Activated T-cell treated with anti-CD3 and anti-CD28 coated beads, Interleukin-2, amount 50 U/mL, for 72 hours (primary cell): ENCODE measurements at regions not wholly inside any gene's neighbourhood (a gene's known extent, or its start where the extent isn't known, plus 50 kb on each side); places are given as distances from the start of the nearest gene placed in this dataset.
A peak's percentile ranks its signal among the peaks of the same experiment; 100 is the strongest.
"Not testable (repeated sequence)": the region's sequence is repeated elsewhere in the genome, so short reads cannot be mapped to it uniquely, and the experiment has no call there.

ENCODE experiments used
- ATAC-seq, 2 donors: fragments of 150-1000 bp; cut with Tn5 transposase; replicated peaks in 1 of 2; 2 replicates each; pipeline ENCODE4 v1.10.0; 2021; ENCODE audit warnings: moderate library complexity in 2 of 2, mild to moderate bottlenecking in 1 of 2
- DNase-seq, 2 donors: peaks; one replicate each; pipeline ENCODE4 v3.0.0; 2021 to 2022; ENCODE audit warnings: mixed read lengths in 1 of 2
- H3K27ac Mint-ChIP-seq: one replicate; pipeline ENCODE4 v1.8.0; 2022; ENCODE audit warnings: mild to moderate bottlenecking, moderate library complexity, mixed read lengths
- H3K27me3 Mint-ChIP-seq: one replicate; pipeline ENCODE4 v1.8.0; 2022; ENCODE audit warnings: low read depth, mixed read lengths
- H3K36me3 Mint-ChIP-seq, 2 donors: one replicate each; pipeline ENCODE4 v1.8.0; 2022; ENCODE audit warnings: mixed read lengths in 2 of 2, mild to moderate bottlenecking in 1 of 2; ENCODE audit not compliant: insufficient read depth in 2 of 2
- H3K4me1 Mint-ChIP-seq: one replicate; pipeline ENCODE4 v1.8.0; 2022; ENCODE audit warnings: low read depth, mixed read lengths
- H3K4me3 Mint-ChIP-seq, 2 donors: one replicate each; pipeline ENCODE4 v1.8.0; 2022; ENCODE audit warnings: mild to moderate bottlenecking in 2 of 2, mixed read lengths in 2 of 2, moderate library complexity in 2 of 2
- H3K9me3 Mint-ChIP-seq, 2 donors: one replicate each; pipeline ENCODE4 v1.8.0; 2022; ENCODE audit warnings: mixed read lengths in 2 of 2

DNA sequence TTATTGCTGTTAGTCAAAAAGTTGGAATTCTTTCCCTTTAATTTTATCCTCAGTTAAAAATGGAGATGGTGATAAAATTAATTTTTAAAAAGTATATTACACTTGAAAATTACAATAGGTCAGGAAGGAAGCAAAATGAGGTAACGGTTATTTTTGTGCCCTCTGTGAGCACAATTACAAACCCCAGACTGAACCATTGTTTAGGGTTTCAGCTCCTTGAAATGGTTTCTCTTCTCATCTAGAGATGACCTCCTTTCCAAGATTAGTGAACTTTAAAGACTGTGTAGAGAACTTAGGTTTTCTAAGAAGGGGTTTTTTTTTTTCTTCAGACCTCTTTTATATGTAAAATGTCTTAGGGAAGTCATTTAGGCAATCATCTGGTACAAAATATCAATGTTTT is 126.2 kb upstream of the CHD1 start:
- H3K4me3 Mint-ChIP-seq, result no peak overlapping the region
- no peaks in the 10 kb centered on the region for H3K4me1 Mint-ChIP-seq
- H3K27ac Mint-ChIP-seq, result no peak overlapping the region
- ATAC-seq (no peak), DNase-seq (no peak)
- no peaks in the 10 kb centered on the region for H3K27me3 Mint-ChIP-seq
- H3K36me3 Mint-ChIP-seq, result no peaks in the 10 kb centered on the region
- H3K9me3 Mint-ChIP-seq, result no peaks in the 10 kb centered on the region

DNA sequence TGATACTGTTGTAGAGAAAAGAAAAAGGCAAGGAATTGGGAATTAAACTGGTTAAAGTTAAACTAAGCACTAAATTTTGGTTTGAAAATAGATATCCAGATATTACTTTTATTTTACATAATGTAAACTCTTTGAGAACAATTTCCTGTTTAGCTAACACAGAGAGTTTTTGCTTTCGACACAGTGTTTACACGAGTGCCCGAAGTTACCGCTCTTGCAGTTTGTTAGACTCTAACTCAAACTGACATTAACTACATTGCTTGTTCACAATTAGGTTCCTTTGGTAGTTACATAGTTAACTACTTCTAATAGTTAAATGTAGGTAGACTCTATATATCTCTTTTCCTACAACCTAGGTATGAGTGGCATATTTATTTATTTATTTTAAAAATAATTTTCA is 117.1 kb upstream of the CHD1 start:
- Mint-ChIP-seq H3K4me3 (no peak overlapping the region), H3K9me3 (peaks cover 2 to 5% of the 10 kb centered on the region in 2 donors), H3K27ac (no peak overlapping the region), H3K27me3 (no peaks in the 10 kb centered on the region), H3K4me1 (peaks cover 4% of the 10 kb centered on the region), H3K36me3 (peaks cover 6 to 11% of the 10 kb centered on the region in 2 donors)
- ATAC-seq, result no peak
- no peak for DNase-seq

DNA sequence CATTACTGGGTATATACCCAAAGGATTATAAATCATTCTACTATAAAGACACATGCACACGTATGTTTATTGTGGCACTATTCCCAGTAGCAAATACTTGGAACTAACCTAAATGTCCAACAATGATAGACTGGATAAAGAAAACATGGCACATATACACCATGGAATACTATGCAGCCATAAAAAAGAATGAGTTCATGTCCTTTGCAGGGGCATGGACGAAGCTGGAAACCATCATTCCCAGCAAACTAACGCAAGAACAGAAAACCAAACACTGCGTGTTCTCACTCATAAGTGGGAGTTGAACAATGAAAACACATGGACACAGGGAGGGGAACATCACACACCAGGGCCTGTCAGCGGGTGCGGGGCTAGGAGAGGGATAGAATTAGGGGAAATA is 114.5 kb upstream of the CHD1 start:
- not testable (repeated sequence) for H3K27ac Mint-ChIP-seq, H3K4me3 Mint-ChIP-seq, ATAC-seq, H3K27me3 Mint-ChIP-seq, DNase-seq, H3K4me1 Mint-ChIP-seq
- H3K36me3 Mint-ChIP-seq, result peaks cover 22 to 30% of the 10 kb centered on the region in 2 donors
- H3K9me3 Mint-ChIP-seq, result peaks cover 19 to 22% of the 10 kb centered on the region in 2 donors

DNA sequence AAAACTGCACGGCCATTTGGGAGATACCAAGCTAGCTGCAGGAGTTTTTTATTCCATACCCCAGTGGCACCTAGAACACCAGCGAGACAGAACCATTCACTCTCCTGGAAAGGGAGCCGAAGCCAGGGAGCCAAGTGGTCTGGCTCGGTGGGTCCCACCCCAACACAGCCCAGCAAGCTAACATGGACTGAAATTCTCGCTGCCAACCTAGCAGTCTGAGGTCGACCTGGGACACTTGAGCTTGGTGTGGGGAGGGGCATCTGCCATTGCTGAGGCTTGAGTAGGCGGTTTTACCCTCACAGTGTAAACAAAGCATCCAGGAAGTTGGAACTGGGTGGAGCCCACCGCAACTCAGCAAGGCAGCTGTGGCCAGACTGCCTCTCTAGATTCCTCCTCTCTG is 108.9 kb upstream of the CHD1 start:
- peak in 1 of 2 donors; percentile 36 for ATAC-seq
- peaks cover 17 to 23% of the 10 kb centered on the region in 2 donors for H3K9me3 Mint-ChIP-seq
- no peaks in the 10 kb centered on the region for H3K27me3 Mint-ChIP-seq
- no peak overlapping the region for H3K27ac Mint-ChIP-seq
- peaks cover 22 to 31% of the 10 kb centered on the region in 2 donors for H3K36me3 Mint-ChIP-seq
- no peak overlapping the region for H3K4me3 Mint-ChIP-seq
- DNase-seq, result peak; percentile 34 to 36
- H3K4me1 Mint-ChIP-seq, result peaks cover 32% of the 10 kb centered on the region

DNA sequence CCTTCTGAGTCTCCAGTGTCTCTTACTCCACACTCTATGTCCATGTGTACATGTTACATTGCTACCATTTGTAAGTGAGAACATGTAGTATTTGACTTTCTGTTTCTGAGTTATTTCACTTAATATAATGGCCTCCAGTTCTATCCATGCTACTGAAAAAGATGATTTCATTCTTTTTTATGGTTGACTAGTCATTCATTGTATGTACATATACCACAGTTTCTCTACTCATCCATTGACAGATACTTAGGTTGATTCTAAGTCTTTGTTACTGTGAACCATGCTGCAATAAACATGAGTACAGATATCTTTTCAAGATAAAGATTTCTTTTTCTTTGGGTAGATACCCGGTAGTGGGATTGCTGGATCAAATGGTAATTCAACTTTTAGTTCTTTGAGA is 107.1 kb upstream of the CHD1 start:
- Mint-ChIP-seq H3K4me3 (no peak overlapping the region), H3K36me3 (peaks cover 16 to 20% of the 10 kb centered on the region in 2 donors), H3K27me3 (no peaks in the 10 kb centered on the region), H3K9me3 (peaks cover 17 to 18% of the 10 kb centered on the region in 2 donors), H3K27ac (no peak overlapping the region), H3K4me1 (peaks cover 45% of the 10 kb centered on the region)
- ATAC-seq (peak; percentile 62 to 64), DNase-seq (no peak)

DNA sequence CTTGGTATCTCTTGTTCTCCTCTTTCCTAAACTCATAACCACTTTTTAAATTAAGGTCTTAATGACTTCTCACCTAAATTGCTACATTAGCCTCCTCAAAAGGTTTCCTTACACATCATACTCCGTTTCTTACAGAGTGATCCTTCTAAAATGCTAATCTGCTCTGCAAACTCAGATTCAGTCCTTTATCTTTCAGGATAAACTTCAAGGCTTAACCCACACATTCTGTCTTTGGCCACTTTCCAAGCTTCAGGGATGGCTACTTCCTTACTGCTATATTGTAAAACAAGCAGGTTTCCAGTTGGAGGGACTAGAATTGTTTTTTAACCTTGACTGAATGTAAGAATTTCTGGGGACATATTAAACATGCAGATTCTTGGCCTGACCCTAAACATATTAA is 105.5 kb upstream of the CHD1 start:
- Mint-ChIP-seq H3K27me3 (no peaks in the 10 kb centered on the region), H3K9me3 (peaks cover 8% of the 10 kb centered on the region in 2 donors), H3K4me3 (peak overlapping the region; percentile 85 to 96), H3K4me1 (peaks cover 53% of the 10 kb centered on the region), H3K27ac (peak overlapping the region; percentile 97), H3K36me3 (peaks cover 8 to 9% of the 10 kb centered on the region in 2 donors)
- DNase-seq (no peak), ATAC-seq (no peak)

DNA sequence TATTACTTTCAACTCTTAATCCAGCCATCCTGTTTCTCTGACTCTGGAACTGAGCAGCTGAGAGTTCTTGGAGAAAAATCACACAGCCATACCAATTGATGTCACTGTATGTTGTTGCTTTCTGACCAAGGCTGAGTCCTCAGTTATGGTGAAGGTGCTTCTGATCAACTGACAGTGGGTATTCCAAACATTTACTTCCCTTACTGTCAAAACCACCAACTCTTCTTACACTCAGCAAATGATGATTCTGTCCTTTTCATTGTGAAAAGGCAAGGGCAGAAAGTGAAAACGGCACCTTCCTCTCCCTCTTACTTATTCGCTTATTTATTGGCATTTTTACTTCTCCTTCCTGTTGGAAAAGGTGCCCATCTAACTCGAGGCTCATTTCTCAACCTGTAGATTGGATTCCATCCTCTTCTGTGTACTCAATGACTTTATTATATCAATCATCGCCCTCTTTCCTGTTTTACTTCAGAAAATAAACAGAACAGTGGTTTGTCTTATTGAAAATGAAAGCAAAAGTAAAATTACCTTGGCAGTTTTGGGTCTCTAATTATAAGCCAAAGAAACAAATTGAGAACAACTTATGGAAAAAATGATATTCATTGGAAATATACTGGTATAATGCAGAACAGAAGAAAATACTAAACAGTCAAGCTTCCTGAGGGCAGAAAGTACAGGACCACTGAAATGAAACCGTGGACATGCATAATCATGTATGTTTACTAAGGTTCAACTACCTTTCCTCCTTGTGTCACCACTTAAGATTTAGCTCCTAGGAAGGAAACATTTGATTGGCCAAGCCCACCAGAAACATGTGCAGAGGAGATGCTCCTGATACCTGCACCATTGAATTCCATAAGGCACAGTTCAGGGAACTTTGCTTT is 104.5 kb upstream of the CHD1 start:
- peak overlapping the region; percentile 85 to 96 for H3K4me3 Mint-ChIP-seq
- DNase-seq (no peak), ATAC-seq (peak; percentile 56 to 64)
- H3K9me3 Mint-ChIP-seq, result peaks cover 0 to 1% of the 10 kb centered on the region in 2 donors
- peaks cover under 1 to 2% of the 10 kb centered on the region in 2 donors for H3K36me3 Mint-ChIP-seq
- H3K27me3 Mint-ChIP-seq, result no peaks in the 10 kb centered on the region
- peaks cover 59% of the 10 kb centered on the region for H3K4me1 Mint-ChIP-seq
- H3K27ac Mint-ChIP-seq, result peak overlapping the region; percentile 97

DNA sequence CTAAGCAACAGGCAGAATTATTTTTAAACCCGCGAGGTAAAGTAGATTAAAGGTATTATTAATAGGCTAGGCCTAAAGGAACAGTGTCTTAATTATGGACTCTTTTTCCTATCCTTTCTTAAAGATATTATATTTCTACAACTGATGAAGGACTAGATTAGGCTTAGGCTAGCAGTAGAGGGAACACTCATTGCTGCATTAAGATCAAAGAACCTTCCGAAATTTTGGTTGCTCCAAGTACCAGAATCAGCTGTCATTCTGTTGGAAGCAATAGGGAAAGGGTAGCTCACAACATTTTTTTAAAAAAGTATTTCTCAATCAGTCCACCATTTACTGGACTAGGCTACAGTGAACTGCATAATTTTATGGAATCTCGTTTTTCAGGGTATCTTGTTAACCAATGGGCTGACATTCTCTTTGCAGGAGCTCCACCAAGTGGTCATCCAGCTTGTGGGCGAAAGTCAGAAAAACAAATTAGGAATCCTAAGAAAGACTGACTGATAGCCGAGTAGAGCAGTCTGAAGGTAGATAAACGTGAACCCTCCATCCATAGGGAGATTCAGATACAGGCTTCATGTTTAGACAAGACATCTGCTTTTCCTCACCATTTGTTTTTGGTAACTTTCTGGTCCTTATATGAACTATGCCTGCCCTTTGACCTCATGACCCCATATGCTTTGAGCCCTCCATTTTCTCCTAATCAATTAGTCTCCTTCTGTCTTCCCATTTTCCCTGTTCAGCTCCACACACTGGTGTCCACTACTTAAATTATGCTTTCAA is 103.6 kb upstream of the CHD1 start:
- no peaks in the 10 kb centered on the region for H3K27me3 Mint-ChIP-seq
- no peaks in the 10 kb centered on the region for H3K9me3 Mint-ChIP-seq
- peak overlapping the region; percentile 85 to 96 for H3K4me3 Mint-ChIP-seq
- ATAC-seq (peak; percentile 34), DNase-seq (peak; percentile 16 to 29)
- H3K36me3 Mint-ChIP-seq, result no peaks in the 10 kb centered on the region
- peaks cover 64% of the 10 kb centered on the region for H3K4me1 Mint-ChIP-seq
- H3K27ac Mint-ChIP-seq, result peak overlapping the region; percentile 97

DNA sequence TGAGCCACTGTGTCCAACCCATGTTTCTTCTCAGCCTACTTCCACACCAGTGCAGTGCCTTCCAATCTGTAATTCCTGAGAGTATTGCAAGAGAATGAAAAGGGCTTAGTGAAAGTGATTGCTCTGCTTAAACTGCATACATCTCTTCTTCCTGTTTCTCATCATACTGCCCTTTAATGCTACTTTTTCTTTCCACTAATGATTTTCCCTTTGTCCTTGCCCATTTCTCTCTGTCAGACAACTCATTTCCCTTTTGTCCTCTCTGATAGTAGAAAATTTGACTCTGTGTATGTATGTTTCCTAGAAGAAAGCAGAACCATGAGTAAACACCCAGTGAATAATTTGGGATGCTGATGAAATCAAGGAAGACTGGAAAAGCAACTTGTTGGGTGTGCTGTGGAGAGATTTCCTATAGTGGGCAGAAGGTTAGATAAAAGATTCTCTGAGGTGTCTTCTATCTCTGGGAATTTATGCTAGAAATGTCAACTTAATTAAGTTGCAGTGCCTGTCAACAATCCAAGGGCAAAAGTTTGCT is 102.2 kb upstream of the CHD1 start:
- no peak overlapping the region for H3K27ac Mint-ChIP-seq
- no peaks in the 10 kb centered on the region for H3K27me3 Mint-ChIP-seq
- H3K36me3 Mint-ChIP-seq, result no peaks in the 10 kb centered on the region
- ATAC-seq (no peak), DNase-seq (no peak)
- H3K9me3 Mint-ChIP-seq, result no peaks in the 10 kb centered on the region
- H3K4me1 Mint-ChIP-seq, result peaks cover 73% of the 10 kb centered on the region
- no peak overlapping the region for H3K4me3 Mint-ChIP-seq

DNA sequence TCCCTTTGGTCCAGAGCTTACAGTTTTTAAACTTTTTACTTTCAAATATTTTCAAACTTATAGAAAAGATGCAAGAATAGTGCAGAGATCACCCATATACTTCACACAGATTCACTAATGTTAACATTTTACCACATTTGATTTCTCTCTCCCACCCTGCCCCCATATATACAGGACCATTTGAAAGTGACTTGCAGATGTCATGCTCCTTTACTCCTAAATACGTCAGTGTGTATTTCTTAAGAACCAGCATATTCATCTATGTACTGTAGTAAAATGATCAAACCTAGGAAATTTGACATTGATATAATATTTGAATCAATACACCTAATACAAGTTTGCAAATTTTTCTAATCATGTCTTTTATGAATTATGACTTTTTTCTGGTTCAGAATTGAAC is 100.4 kb upstream of the CHD1 start:
- ATAC-seq (no peak), DNase-seq (no peak)
- peaks cover 72% of the 10 kb centered on the region for H3K4me1 Mint-ChIP-seq
- no peaks in the 10 kb centered on the region for H3K9me3 Mint-ChIP-seq
- no peak overlapping the region for H3K4me3 Mint-ChIP-seq
- no peaks in the 10 kb centered on the region for H3K27me3 Mint-ChIP-seq
- no peaks in the 10 kb centered on the region for H3K36me3 Mint-ChIP-seq
- peak overlapping the region; percentile 38 for H3K27ac Mint-ChIP-seq

DNA sequence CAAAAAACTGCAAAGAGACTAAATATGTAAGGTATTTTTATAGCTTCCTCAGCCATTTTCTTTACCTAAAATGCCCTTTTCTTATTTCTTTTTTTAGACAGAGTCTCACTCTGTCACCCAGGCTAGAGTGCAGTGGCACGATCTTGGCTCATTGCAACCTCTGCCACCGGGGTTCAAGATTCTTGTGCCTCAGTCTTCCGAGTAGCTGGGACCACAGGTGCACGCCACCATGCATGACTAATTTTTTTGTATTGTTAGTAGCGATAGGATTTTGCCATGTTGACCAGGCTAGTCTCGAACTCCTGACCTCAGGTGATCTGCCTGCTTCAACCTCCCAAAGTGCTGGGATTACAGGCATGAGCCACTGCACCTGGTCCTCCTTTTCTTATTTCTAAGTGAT is 99.4 kb upstream of the CHD1 start:
- H3K36me3 Mint-ChIP-seq, H3K9me3 Mint-ChIP-seq, ATAC-seq, DNase-seq, H3K27me3 Mint-ChIP-seq: not testable (repeated sequence)
- Mint-ChIP-seq H3K27ac (peak overlapping the region; percentile 38), H3K4me1 (peaks cover 62% of the 10 kb centered on the region), H3K4me3 (peak overlapping the region; percentile 33 to 56)

DNA sequence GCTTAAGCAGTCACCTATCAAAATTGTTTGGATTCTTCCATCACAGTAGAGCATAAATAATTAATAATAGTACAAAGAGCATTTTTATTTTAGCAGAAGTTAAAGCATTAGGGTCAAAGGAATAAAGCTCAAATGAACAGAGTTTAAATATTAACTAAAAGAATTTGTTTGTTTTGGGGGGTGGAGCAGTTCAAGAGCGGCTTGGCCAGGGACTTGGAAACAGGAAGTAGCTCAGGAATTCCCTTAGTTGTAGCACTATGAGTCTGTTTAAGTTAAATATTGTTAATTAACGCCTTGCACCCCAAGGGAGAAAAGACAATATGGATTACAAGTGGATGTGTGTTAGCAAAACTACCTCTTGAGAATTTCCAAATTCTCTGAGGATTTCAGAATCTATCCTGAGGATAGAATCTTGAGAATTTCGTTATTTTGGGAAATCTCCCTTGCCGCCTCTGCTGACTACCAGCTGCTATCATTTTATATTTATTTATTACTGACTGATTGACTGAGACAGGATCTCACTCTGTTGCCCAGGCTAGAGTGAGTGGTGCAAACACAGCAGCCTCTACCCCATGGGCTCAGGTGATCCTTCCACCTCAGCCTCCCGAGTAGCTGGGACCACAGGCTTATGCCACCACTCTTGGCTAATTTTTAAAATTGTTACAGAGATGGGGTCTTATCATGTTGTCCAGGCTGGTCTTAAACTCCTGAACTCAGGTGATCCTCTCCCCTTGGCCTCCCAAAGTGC is 96.7 kb upstream of the CHD1 start:
- ATAC-seq, result no peak

More for the DNA sequence above, 96.7 kb upstream of the CHD1 start:
- no peaks in the 10 kb centered on the region for H3K27me3 Mint-ChIP-seq
- peaks cover 40% of the 10 kb centered on the region for H3K4me1 Mint-ChIP-seq
- H3K27ac Mint-ChIP-seq, result peak overlapping the region; percentile 42
- no peaks in the 10 kb centered on the region for H3K36me3 Mint-ChIP-seq
- H3K4me3 Mint-ChIP-seq, result no peak overlapping the region
- no peak for DNase-seq
- H3K9me3 Mint-ChIP-seq, result no peaks in the 10 kb centered on the region
